GM11168 (cell line): ENCODE measurements at regions not wholly inside any gene's neighbourhood (a gene's known extent, or its start where the extent isn't known, plus 50 kb on each side); places are given as distances from the start of the nearest gene placed in this dataset.

Source experiments
- in situ Hi-C: fragments of 300-500 bp; cut with MboI; formaldehyde crosslinking; loops from one replicate; pipeline ENCODE4 v1.12.0; 2022; ENCODE audit warnings: low sequenced_read_pairs; ENCODE audit not compliant: unreplicated experiment

DNA sequence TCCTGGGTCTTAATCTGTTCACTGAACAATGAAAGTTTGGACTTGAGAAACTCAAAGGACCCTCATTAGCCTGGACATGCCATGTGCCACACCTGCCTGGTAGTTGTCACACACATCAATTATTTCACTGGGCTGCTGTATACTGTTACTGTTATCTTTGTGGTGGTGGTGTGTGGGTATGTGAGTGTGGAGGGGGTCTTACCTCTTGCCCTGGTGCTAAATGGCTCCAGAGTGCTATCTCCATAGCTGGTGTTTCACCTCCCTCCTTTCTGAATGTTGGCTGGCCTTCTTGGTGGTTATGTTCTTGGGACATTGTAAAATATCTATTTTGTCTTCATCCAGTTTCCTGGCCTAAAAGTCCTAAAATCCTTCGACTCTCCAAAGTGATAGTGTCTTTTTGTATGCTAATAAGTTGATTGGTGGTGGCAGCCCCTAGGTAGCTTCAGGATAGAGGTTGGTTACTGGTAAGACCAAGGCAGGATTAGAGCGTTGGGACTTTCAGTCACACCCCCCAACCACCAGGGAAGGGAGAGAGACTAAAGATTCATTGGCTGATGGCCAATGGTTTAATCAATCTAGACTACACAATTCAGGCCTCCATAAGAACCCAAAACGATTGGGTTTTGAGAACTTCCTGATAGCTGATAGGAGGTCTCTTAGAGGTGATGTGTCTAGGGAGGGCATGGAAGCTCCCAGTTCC is 328.1 kb downstream of the MYCN start:
- in situ Hi-C loops = no loop called here

- in situ Hi-C loops = no loop called here
Measured at GRCh38 chr2:16266571-16266970, 326.2 kb downstream of the MYCN start.

GRCh38 chr2:16264931-16265540 is 324.7 kb downstream of the MYCN start:
- in situ Hi-C loops = no loop called here

DNA sequence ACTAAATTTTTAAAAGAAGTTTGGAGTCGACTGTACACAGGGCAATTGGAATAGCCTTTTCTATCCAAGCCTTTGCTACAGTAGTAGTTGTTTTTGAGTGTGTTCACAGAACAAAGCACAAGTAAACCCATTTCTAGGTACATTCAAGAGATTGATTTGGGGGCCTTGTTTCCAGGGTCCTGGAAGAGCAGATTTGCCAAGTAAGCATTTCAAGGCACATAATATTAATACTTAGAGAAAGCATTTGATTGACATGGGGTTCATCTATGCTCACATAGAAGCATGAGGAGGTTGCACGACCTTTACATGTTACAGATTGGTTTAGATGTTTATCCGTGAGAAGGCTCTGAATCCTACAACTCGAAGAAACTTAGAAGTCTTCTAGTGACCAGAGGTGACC is 324.1 kb downstream of the MYCN start:
- in situ Hi-C loops = no loop called here

DNA sequence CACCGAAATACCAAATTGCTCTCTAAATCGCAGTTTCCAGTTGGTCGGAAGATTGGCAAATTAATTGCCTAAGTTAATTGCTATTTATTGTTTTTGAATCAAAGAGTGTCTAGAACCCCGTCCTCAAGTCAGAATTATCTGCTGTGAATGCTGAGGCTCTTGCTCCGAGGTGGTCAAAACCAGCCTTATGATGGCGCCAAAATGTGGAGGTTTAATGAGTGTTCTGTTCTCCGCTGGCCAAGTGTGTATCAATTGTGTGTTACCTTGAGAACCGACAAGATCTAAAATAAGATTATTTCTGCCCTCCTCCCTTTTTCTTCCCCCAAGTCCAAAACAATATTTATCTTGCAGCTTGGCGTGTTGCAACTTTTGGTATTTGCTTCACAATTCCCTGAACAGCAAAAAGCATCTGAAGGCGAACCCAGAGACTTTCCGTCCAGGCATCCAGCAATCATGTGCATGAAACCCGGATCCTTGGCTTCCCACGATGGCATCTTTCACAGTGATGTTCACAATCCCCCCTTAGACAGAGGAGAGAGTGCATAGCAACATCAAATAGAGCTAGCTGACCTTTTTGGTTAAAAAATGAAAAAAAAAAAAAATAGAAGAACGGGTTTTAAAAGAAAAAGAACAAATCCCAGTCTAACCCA is 323.0 kb downstream of the MYCN start:
- in situ Hi-C loops = no loop called here

DNA sequence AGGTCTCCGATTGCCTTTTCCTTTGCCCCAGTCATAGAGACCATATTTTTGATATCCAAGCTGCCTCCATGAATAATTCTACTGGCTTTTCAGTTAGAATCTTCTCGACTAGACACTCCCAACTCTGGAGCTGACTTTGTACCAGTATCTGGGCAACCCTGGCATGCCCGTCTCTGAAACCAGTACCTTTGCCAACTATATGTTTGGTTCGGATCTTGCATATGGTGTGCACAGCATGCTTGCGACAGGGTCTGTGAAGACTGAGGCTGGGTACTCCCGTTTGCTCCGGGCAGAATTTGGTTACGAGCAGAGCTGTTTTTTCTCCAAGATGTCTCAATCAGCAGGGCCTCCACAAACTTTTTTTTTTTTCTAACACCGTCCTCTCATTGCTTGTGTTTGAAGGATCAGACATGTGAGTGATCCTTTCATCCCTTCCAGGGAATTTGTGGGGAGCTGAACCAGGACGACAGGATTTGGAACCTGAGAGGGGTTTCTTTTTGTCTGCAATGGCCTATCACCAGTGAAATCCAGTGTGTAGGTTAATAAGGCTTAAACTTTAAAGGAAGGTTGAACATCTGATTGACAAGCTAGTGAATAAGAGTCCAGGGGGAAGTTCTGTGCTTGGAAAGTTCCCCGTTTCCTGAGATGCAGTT is 322.3 kb downstream of the MYCN start:
- in situ Hi-C loops = no loop called here

DNA sequence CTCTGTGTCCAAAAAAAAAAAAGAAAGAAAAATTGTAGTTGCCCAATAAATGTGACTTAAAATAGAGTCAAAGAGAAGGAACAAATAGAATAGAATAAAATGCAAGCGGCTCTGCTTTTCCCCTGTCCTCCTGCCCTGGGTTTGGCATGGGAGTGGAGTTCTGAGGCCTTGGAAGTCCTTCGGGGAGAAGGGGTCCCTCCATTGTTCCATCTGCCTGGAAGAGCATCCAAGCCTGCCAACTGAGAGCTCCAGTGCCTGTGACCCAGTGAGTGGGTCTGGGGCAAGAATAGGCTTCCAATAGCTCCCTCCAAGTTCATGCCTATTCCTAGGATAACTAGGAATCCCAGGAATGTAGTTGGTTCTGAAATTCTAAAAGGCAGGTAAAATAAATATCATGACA is 321.4 kb downstream of the MYCN start:
- in situ Hi-C loops = no loop called here

- in situ Hi-C loops = no loop called here
Measured at GRCh38 chr2:16261071-16261470, 320.7 kb downstream of the MYCN start.

GRCh38 chr2:16260041-16260830 is 319.9 kb downstream of the MYCN start:
- in situ Hi-C loops = no loop called here

- in situ Hi-C loops = no loop called here
Measured at GRCh38 chr2:16259010-16259409, 318.7 kb downstream of the MYCN start.

DNA sequence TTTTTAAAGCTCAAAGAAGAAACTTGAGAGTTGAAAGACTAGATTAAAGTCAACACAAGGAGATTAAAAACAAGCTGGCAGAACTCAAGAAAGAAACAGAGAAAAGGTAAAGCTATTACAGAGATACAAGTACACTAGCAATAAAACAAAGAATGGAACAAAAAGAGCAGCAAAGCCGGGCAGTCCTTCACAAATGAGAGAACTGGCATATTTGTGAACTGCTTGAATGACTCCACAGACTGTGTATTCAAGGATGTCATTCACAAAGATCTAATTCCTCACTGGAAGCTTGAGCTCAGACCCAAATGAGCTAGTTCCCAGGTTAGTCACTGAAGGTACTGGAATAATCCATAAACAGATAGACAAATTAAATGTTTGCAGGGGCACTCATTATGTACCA is 318.0 kb downstream of the MYCN start:
- in situ Hi-C loops = no loop called here

- in situ Hi-C loops = no loop called here
Measured at GRCh38 chr2:16257322-16258028, 317.1 kb downstream of the MYCN start.

GRCh38 chr2:16256601-16257321 is 316.4 kb downstream of the MYCN start:
- in situ Hi-C loops = no loop called here

DNA sequence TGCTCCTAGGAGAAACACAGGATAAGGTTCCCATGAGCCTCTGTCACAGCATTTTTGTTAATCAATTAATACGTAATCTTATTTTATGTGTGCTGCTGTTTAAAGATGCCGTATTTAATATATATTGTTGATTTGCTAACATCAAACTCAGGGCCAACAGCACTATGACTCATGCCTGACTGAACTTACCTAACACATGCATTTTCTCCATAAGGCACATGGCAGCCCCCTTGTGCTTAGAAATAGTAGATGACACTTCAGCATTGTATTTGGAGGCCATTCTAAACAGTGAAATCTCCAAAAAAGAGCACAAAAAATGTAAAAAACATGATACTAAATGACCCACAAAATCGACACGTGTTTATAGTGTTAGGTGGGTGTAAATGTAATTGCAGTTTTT is 314.8 kb downstream of the MYCN start:
- in situ Hi-C loops = no loop called here

GRCh38 chr2:16254356-16254965 is 314.1 kb downstream of the MYCN start:
- in situ Hi-C loops = no loop called here

DNA sequence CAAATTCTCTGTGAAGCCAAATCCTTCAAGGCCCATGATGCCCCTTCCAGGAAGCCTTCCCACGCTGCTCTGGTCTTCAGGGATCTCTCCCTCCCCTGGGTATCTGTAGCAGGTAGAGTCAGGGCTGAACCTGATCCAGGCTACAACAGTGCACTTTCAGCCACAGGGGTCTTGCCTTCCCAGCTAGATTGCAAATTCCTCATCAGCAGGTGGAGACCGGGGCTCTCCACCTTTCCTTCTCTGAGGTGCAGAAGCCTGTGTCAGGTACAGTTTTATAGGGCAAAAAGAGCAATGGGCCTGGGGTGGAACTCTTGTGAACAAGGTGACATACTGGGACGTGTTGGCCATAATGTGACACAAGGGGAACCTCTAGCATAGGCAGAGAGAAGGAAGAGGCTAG is 312.9 kb downstream of the MYCN start:
- in situ Hi-C loops = no loop called here

- in situ Hi-C loops = no loop called here
Measured at GRCh38 chr2:16252891-16253290, 312.5 kb downstream of the MYCN start.

- in situ Hi-C loops = no loop called here
Measured at GRCh38 chr2:16252251-16252650, 311.9 kb downstream of the MYCN start.
